Fibroblast of villous mesenchyme (primary cell): ENCODE measurements at regions not wholly inside any gene's neighbourhood (a gene's known extent, or its start where the extent isn't known, plus 50 kb on each side); places are given as distances from the start of the nearest gene placed in this dataset.

ENCODE experiments used
- DNase-seq: peaks from one replicate; pipeline ENCODE4 v3.0.0-alpha.2; 2010; ENCODE audit warnings: low read depth
- H3K4me3 ChIP-seq: 2 replicates; pipeline ENCODE4 v1.5.1; 2011; ENCODE audit warnings: low read depth, mild to moderate bottlenecking, low read length
- TF ChIP-seq, protein P1 (sequence below): IDR thresholded peaks from 2 replicates; pipeline ENCODE4 v1.5.1; 2012; ENCODE audit warnings: low read depth, mild to moderate bottlenecking, low read length; ENCODE audit not compliant: insufficient read depth

DNA sequence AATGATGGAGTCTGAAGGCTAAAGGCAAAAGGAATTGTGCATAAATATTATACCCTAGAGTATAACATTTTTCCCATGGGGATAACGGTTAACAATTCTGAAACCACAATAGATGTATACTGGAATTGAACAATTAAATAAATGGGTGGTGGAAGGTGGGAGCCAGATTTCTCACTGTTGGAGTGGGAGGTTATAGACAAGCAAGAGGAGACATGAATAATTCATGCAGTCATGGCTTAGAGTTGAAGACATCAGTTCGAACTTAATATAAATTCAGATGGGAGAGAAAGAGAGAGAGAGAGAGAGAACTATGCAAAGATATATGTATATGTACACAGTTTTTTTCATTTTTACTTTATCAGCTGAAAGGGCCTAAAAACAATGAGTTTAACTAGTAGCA lies 523.9 kb downstream of the FOXG1 start:
- DNase-seq, result no peak
- TF ChIP-seq, protein P1, sequence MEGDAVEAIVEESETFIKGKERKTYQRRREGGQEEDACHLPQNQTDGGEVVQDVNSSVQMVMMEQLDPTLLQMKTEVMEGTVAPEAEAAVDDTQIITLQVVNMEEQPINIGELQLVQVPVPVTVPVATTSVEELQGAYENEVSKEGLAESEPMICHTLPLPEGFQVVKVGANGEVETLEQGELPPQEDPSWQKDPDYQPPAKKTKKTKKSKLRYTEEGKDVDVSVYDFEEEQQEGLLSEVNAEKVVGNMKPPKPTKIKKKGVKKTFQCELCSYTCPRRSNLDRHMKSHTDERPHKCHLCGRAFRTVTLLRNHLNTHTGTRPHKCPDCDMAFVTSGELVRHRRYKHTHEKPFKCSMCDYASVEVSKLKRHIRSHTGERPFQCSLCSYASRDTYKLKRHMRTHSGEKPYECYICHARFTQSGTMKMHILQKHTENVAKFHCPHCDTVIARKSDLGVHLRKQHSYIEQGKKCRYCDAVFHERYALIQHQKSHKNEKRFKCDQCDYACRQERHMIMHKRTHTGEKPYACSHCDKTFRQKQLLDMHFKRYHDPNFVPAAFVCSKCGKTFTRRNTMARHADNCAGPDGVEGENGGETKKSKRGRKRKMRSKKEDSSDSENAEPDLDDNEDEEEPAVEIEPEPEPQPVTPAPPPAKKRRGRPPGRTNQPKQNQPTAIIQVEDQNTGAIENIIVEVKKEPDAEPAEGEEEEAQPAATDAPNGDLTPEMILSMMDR, result no peak
- no peak overlapping the region for H3K4me3 ChIP-seq

DNA sequence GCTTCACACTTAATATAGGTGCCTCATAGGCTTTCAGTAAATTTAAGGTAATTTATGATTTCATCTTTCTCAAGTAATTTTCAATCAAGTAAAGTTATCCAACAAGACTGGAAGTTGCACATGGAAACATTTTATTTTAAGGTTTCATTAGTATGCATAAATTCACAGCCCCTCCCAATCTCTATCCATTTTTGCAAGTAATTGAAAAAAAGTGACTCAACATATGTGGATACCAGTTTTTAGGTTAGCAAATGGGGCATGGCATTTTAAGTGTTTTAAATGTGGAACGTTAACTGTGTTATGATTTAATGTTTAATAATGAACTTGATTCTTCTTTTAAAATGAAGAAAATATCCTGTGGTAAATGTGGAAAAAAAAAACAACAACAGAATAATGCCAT lies 532.8 kb downstream of the FOXG1 start:
- no peak overlapping the region for H3K4me3 ChIP-seq
- DNase-seq, result no peak
- TF ChIP-seq, protein P1, result no peak

DNA sequence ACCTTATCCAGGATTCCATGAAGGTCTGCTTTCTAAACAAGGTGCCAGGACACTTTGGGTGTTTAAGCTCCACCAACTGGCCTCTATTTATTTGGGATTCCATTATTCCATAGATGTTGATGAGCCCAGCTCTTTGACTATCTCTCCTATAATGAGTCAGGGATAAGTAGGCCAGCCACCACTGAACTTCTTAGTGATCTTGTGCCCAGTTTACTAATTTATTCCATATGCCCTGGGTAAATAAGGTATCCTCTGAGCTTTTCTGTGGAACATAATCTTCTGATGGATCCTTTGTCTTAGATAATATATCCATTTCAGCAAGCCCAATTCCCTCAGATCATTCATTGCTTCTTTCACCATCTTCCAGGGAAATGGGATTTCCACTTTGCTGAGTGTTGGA lies 535.0 kb downstream of the FOXG1 start:
- H3K4me3 ChIP-seq, result no peak overlapping the region
- no peak for DNase-seq
- TF ChIP-seq, protein P1, result no peak

DNA sequence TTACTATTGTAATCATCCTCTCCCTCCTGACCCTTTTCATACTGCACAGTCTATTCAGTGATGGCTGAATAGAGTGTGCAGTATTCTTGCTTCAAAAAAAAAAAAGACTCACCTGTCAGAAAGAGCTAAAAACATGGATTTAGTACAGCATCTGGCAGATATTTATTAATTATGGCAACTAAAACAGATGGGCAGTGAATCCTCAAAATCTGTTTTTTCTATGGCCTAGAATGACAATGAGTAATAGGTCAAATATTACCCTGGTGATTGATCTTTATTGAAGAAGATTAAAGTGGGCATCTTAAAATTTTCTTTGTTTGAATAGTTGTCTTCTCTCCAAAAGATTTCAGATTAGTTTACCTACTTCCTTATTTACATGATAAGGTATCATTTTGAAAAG lies 543.6 kb downstream of the FOXG1 start:
- TF ChIP-seq, protein P1, result no peak
- H3K4me3 ChIP-seq, result no peak overlapping the region
- no peak for DNase-seq

DNA sequence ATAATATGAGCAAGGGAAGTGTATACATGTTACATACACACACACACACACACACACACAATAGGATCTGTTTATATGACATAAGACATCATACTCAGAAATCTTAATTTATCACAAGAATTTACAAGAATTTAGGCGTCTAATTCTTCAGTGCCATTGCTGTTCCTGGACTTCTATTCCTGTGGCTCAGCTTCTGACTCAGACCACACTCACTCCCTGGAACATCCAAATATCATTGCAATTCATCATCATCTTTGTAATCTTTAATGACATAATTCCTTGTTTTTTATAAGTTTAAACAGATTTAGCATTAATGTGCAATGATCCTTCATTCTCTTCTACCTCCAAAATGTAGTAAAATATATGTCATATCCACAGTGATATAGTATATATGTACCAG lies 544.2 kb downstream of the FOXG1 start:
- TF ChIP-seq, protein P1, result no peak
- H3K4me3 ChIP-seq, result no peak overlapping the region
- peak; percentile 31 for DNase-seq

DNA sequence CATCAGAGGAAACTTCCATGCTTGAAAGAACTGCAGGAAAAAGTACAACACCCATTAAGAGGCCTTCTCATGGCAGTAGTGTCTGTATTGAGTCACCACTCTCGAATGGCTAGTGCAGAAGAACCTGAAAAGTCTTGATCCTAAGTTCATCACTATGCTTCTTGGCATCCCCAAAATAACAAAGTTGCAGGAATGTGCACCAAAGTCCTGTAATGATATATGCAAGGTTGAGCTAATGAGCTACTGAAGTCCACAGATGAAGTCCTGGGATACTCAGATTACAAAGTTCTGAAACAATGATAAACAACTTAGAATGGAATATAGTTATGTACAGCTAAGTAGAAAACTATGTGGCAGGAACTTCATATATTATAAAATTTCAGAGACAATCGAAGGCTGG lies 545.4 kb downstream of the FOXG1 start:
- DNase-seq, result peak; percentile 32
- TF ChIP-seq, protein P1, result no peak
- no peak overlapping the region for H3K4me3 ChIP-seq

DNA sequence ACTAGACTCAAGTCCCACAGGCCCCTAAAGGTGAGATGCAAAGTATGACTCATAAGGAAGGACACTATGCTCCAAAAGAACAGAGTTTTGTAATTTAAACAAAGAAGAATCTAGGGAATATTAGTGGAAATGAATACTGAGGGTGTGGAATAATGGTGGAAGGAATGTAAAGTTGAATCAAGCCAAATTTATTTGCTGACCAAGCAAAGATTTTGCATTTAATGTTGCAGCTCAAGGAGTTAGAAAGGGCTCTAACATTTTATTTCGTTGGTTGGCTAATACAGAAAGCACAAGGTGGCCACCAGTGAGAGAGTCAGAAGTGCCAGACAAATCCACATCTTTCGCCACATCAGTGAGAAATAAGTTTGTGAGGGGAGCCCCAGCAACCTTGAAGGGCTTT lies 550.3 kb downstream of the FOXG1 start:
- H3K4me3 ChIP-seq, result no peak overlapping the region
- DNase-seq, result no peak
- TF ChIP-seq, protein P1, result no peak
